ENCODE measurements at regions not wholly inside any gene's neighbourhood (a gene's known extent, or its start where the extent isn't known, plus 50 kb on each side); places are given as distances from the start of the nearest gene placed in this dataset.

- no peak for DNase-seq (ENCODE audit: low read depth in 2 of 2)
Measured at GRCh38 chr21:35229290-35229689, 180.2 kb upstream of the RUNX1 start.

GRCh38 chr21:35227786-35228185 is 178.7 kb upstream of the RUNX1 start:
- no peak for DNase-seq (ENCODE audit: low read depth in 2 of 2)

GRCh38 chr21:35226968-35227744 is 178.1 kb upstream of the RUNX1 start:
- DNase-seq (ENCODE audit: low read depth in 2 of 2) = no peak

- DNase-seq (ENCODE audit: low read depth in 2 of 2) = no peak
Measured at GRCh38 chr21:35226328-35226727, 177.2 kb upstream of the RUNX1 start.

- DNase-seq (ENCODE audit: low read depth in 2 of 2) = no peak
Measured at GRCh38 chr21:35225573-35225972, 176.5 kb upstream of the RUNX1 start.

GRCh38 chr21:35223480-35224156 is 174.5 kb upstream of the RUNX1 start:
- no peak for DNase-seq (ENCODE audit: low read depth in 2 of 2)

- no peak for DNase-seq (ENCODE audit: low read depth in 2 of 2)
Measured at GRCh38 chr21:35222541-35222941, 173.4 kb upstream of the RUNX1 start.

GRCh38 chr21:35222021-35222420 is 172.9 kb upstream of the RUNX1 start:
- DNase-seq (ENCODE audit: low read depth in 2 of 2) = no peak

GRCh38 chr21:35220301-35220700 is 171.2 kb upstream of the RUNX1 start:
- no peak for DNase-seq (ENCODE audit: low read depth in 2 of 2)

- no peak for DNase-seq (ENCODE audit: low read depth in 2 of 2)
Measured at GRCh38 chr21:35219719-35220118, 170.6 kb upstream of the RUNX1 start.

- DNase-seq (ENCODE audit: low read depth in 2 of 2) = no peak
Measured at GRCh38 chr21:35219291-35219690, 170.2 kb upstream of the RUNX1 start.

GRCh38 chr21:35217504-35218060 is 168.5 kb upstream of the RUNX1 start:
- no peak for DNase-seq (ENCODE audit: low read depth in 2 of 2)

GRCh38 chr21:35216996-35217395 is 167.9 kb upstream of the RUNX1 start:
- no peak for DNase-seq (ENCODE audit: low read depth in 2 of 2)

- DNase-seq (ENCODE audit: low read depth in 2 of 2) = no peak
Measured at GRCh38 chr21:35215870-35216269, 166.8 kb upstream of the RUNX1 start.

- DNase-seq (ENCODE audit: low read depth in 2 of 2) = no peak
Measured at GRCh38 chr21:35212393-35213127, 163.5 kb upstream of the RUNX1 start.

GRCh38 chr21:35211782-35212181 is 162.7 kb upstream of the RUNX1 start:
- no peak for DNase-seq (ENCODE audit: low read depth in 2 of 2)

- no peak for DNase-seq (ENCODE audit: low read depth in 2 of 2)
Measured at GRCh38 chr21:35210093-35210492, 161.0 kb upstream of the RUNX1 start.

GRCh38 chr21:35208810-35209517 is 159.9 kb upstream of the RUNX1 start:
- no peak for DNase-seq (ENCODE audit: low read depth in 2 of 2)

- DNase-seq (ENCODE audit: low read depth in 2 of 2) = no peak
Measured at GRCh38 chr21:35208104-35208503, 159.0 kb upstream of the RUNX1 start.

- DNase-seq (ENCODE audit: low read depth in 2 of 2) = no peak
Measured at GRCh38 chr21:35207322-35207721, 158.2 kb upstream of the RUNX1 start.

All from stimulated activated CD8-positive, alpha-beta memory T cell treated with anti-CD3 and anti-CD28 coated beads, Interleukin-7, amount 100 ng/mL, for 1 hour (primary cell).